ENCODE measurements at regions not wholly inside any gene's neighbourhood (a gene's known extent, or its start where the extent isn't known, plus 50 kb on each side); places are given as distances from the start of the nearest gene placed in this dataset.

- intact Hi-C loops (cut with DNase I; ENCODE audit: low total_unique reads), result no loop called here
- no peaks in the 10 kb centered on the region for H3K4me1 ChIP-seq
- H3K36me3 ChIP-seq (ENCODE audit: low read depth, missing control alignments), result no peaks in the 10 kb centered on the region
- no peak for TF ChIP-seq POLR2A (IDR thresholded peaks at IDR 0.05)
- TF ChIP-seq CTCF (IDR thresholded peaks at IDR 0.05), result no peak
- no peaks in the 10 kb centered on the region for H3K27me3 ChIP-seq
- H3K4me3 ChIP-seq, result no peak overlapping the region
- H3K9me3 ChIP-seq, result no peaks in the 10 kb centered on the region
- H3K27ac ChIP-seq, result no peak overlapping the region
- DNase-seq, result no peak
- 81 to 87% methylated on average over 8 to 10 of the region's 10 CpGs for WGBS, 2 donors
Measured at GRCh38 chr10:78194539-78195402, 161.1 kb downstream of the RPS24 start.

GRCh38 chr10:78196396-78196795, 162.7 kb downstream of the RPS24 start:
- TF ChIP-seq POLR2A (IDR thresholded peaks at IDR 0.05), result no peak
- no peak for TF ChIP-seq CTCF (IDR thresholded peaks at IDR 0.05)
- WGBS, 2 donors, result 71% methylated on average over 4 of the region's 4 CpGs
- H3K4me3 ChIP-seq, result no peak overlapping the region
- no peaks in the 10 kb centered on the region for H3K27me3 ChIP-seq
- intact Hi-C loops (cut with DNase I; ENCODE audit: low total_unique reads), result no loop called here
- DNase-seq, result no peak
- no peaks in the 10 kb centered on the region for H3K4me1 ChIP-seq
- no peak overlapping the region for H3K27ac ChIP-seq
- no peaks in the 10 kb centered on the region for H3K9me3 ChIP-seq
- no peaks in the 10 kb centered on the region for H3K36me3 ChIP-seq (ENCODE audit: low read depth, missing control alignments)

- 64 to 81% methylated on average over 2 of the region's 2 CpGs for WGBS, 2 donors
- no peak overlapping the region for H3K27ac ChIP-seq
- no peaks in the 10 kb centered on the region for H3K4me1 ChIP-seq
- intact Hi-C loops (cut with DNase I; ENCODE audit: low total_unique reads), result no loop called here
- DNase-seq, result no peak
- no peak for TF ChIP-seq CTCF (IDR thresholded peaks at IDR 0.05)
- TF ChIP-seq POLR2A (IDR thresholded peaks at IDR 0.05), result no peak
- H3K9me3 ChIP-seq, result no peaks in the 10 kb centered on the region
- H3K4me3 ChIP-seq, result no peak overlapping the region
- H3K27me3 ChIP-seq, result no peaks in the 10 kb centered on the region
- H3K36me3 ChIP-seq (ENCODE audit: low read depth, missing control alignments), result no peaks in the 10 kb centered on the region
Measured at GRCh38 chr10:78196964-78197363, 163.3 kb downstream of the RPS24 start.

GRCh38 chr10:78197628-78198272, 164.1 kb downstream of the RPS24 start:
- H3K27me3 ChIP-seq, result no peaks in the 10 kb centered on the region
- H3K4me1 ChIP-seq, result no peaks in the 10 kb centered on the region
- intact Hi-C loops (cut with DNase I; ENCODE audit: low total_unique reads), result no loop called here
- DNase-seq, result no peak
- no peak overlapping the region for H3K4me3 ChIP-seq
- H3K27ac ChIP-seq, result no peak overlapping the region
- no peak for TF ChIP-seq CTCF (IDR thresholded peaks at IDR 0.05)
- no peak for TF ChIP-seq POLR2A (IDR thresholded peaks at IDR 0.05)
- H3K36me3 ChIP-seq (ENCODE audit: low read depth, missing control alignments), result no peaks in the 10 kb centered on the region
- H3K9me3 ChIP-seq, result no peaks in the 10 kb centered on the region
- 94 to 98% methylated on average over 2 of the region's 2 CpGs for WGBS, 2 donors

Data from testis (tissue), 2 donors.